Fibroblast of villous mesenchyme (primary cell): ENCODE measurements at regions not wholly inside any gene's neighbourhood (a gene's known extent, or its start where the extent isn't known, plus 50 kb on each side); places are given as distances from the start of the nearest gene placed in this dataset.
"Not testable (repeated sequence)": the region's sequence is repeated elsewhere in the genome, so short reads cannot be mapped to it uniquely, and the experiment has no call there.

Source experiments
- DNase-seq: peaks from one replicate; pipeline ENCODE4 v3.0.0-alpha.2; 2010; ENCODE audit warnings: low read depth
- H3K4me3 ChIP-seq: 2 replicates; pipeline ENCODE4 v1.5.1; 2011; ENCODE audit warnings: low read depth, mild to moderate bottlenecking, low read length
- CTCF ChIP-seq: IDR thresholded peaks from 2 replicates; pipeline ENCODE4 v1.5.1; 2012; ENCODE audit warnings: low read depth, mild to moderate bottlenecking, low read length; ENCODE audit not compliant: insufficient read depth

DNA sequence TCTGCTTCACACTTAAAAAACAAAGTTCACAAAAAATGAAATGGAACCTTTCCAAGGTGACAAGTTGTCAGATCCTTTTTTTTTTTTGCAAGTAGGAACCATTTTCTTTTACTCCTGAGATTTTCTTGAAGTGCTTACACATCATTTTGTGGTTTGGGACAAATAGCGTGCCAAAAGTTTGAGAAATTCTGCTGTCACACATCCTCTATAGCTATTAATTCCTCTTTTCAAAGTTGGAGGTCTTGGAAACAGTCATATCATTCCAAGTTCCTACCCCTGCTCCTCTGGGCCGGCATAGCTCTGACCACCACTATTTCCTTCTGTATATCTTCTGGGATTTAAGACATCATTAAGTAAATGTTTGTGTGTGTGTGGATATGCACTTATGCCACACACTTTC lies 421.6 kb upstream of the SLC10A2 start:
- DNase-seq = no peak
- no peak overlapping the region for H3K4me3 ChIP-seq
- no peak for TF ChIP-seq CTCF

DNA sequence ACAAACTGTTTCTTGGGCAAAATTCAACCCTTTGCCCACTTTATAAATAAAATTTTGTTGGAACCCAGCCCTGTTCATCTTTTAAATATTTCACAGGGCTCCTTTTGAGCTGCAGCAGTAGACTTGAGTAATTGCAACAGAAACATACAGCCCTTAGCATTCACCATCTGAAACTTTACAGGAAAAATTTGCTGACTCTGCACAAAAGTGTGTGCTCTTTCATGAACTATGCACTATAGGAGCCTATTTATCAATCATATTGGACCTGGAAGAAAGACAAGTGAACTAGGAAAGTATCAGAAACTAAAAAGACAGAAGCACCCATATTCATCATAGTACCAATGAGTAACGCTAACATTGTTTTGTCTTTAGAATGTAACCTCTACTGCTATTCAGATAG lies 406.9 kb upstream of the SLC10A2 start:
- TF ChIP-seq CTCF = no peak

GRCh38 chr13:103471896-103472295 lies 405.7 kb upstream of the SLC10A2 start:
- H3K4me3 ChIP-seq = no peak overlapping the region
- no peak for TF ChIP-seq CTCF
- DNase-seq = no peak

More for the DNA sequence above, 406.9 kb upstream of the SLC10A2 start:
- no peak overlapping the region for H3K4me3 ChIP-seq
- no peak for DNase-seq

DNA sequence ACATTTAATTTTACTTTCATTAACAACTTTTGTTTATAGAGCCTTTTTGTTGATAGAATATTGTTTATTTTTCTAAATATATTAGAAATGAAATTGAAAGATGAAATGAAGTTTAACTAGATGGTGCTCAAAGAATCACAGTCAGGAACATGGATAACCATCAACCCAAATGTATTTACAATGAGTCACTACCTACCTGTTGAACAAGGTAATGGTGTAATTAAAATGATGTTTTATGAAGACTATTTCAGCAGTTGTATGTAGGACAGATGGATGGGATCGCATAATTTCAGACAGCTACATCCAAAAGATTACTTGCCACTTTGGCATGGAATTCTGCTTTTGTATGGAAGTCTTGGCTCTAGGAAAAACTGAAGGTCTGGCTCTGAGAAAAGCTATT lies 403.6 kb upstream of the SLC10A2 start:
- DNase-seq = no peak
- TF ChIP-seq CTCF = no peak
- H3K4me3 ChIP-seq = no peak overlapping the region

DNA sequence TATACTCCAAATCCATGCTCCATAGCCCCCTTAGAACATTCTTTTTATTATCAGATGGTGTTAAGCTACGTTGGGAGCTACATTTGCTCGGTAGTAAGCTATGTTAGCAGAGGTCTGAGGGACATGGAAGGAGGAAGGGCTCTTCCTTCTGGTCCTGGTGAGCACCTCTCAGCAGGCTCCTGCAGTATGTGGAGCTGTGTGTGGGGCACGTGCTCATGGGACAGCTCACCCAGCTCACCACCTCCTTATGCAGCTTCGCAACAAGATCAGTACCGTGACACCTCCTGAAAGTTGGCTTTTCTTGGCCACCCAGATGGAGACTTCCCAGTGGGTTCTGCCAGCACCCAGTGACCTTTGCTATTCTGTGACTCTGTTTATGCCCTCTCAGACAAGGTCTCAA lies 400.5 kb upstream of the SLC10A2 start:
- no peak for TF ChIP-seq CTCF
- no peak for DNase-seq
- H3K4me3 ChIP-seq = no peak overlapping the region

DNA sequence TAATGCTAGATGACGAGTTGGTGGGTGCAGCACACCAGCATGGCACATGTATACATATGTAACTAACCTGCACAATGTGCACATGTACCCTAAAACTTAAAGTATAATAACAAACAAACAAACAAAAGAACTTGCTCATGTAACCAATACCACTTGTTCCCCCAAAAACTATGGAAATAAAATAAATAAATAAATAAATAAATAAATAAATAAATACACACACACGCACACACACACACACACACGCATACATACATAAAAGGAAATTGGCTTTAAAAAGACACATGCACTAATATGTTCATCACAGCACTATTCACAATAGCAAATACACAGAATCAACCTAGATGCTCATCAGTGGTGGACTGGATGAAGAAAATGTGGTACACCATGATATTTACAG lies 394.0 kb upstream of the SLC10A2 start:
- DNase-seq, H3K4me3 ChIP-seq: not testable (repeated sequence)

DNA sequence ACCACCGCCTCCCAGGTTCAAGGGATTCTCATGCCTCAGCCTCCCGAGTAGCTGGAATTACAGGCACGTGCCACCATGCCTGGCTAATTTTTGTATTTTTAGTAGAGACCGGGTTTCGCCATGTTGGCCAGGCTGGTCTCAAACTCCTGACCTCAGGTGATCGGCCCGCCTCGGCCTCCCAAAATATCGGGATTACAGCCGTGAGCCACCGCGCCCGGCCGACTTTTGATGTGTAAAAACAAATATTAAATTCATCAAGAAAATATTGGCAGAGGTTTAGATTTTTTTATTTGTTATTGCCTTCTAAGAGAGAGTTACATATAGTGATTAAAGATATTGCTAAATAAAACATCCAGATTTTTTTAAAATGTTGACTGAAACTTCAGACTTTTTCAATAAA lies 390.8 kb upstream of the SLC10A2 start:
- H3K4me3 ChIP-seq, DNase-seq: not testable (repeated sequence)

- H3K4me3 ChIP-seq = no peak overlapping the region
- no peak for DNase-seq
- no peak for TF ChIP-seq CTCF
Observed at GRCh38 chr13:103451656-103452055, 385.4 kb upstream of the SLC10A2 start.
